DOHH2 (cell line): ENCODE measurements at regions not wholly inside any gene's neighbourhood (a gene's known extent, or its start where the extent isn't known, plus 50 kb on each side); places are given as distances from the start of the nearest gene placed in this dataset.

Experiments
- EZH2phosphoT487 ChIP-seq: fragments of 200-600 bp; sonication (generic); IDR thresholded peaks from 2 replicates; pipeline ENCODE4 v1.6.1; 2017; ENCODE audit warnings: borderline replicate concordance, mild to moderate bottlenecking, antibody characterized with exemption, low read length, moderate library complexity, mixed read lengths
- TF ChIP-seq, protein P1 (sequence below): fragments of 200-600 bp; sonication (generic); IDR thresholded peaks from one replicate; pipeline ENCODE4 v1.5.1; 2014; ENCODE audit warnings: antibody characterized with exemption, mild to moderate bottlenecking, low read depth, low read length; ENCODE audit not compliant: poor library complexity, severe bottlenecking

DNA sequence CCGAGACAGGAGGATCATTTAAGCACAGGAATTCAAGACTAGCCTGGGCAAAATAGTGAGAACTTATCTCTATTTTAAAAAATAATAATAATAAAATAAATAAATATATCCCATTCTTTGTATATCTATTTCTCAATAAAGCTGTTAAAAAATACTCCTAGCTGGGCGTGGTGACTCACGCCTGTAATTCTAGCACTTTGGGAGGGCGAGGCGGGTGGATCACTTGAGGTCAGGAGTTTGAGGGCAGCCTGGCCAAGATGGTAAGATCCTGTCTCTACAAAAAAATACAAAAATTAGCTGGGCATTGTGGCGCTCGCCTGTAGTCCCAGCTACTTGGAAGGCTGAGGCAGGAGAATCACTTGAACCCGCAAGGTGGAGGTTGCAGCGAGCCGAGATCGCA, 75.7 kb upstream of the TBX3 start:
- TF ChIP-seq, protein P1, sequence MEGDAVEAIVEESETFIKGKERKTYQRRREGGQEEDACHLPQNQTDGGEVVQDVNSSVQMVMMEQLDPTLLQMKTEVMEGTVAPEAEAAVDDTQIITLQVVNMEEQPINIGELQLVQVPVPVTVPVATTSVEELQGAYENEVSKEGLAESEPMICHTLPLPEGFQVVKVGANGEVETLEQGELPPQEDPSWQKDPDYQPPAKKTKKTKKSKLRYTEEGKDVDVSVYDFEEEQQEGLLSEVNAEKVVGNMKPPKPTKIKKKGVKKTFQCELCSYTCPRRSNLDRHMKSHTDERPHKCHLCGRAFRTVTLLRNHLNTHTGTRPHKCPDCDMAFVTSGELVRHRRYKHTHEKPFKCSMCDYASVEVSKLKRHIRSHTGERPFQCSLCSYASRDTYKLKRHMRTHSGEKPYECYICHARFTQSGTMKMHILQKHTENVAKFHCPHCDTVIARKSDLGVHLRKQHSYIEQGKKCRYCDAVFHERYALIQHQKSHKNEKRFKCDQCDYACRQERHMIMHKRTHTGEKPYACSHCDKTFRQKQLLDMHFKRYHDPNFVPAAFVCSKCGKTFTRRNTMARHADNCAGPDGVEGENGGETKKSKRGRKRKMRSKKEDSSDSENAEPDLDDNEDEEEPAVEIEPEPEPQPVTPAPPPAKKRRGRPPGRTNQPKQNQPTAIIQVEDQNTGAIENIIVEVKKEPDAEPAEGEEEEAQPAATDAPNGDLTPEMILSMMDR = no peak
- no peak for TF ChIP-seq EZH2phosphoT487
